Stimulated activated CD4-positive, alpha-beta T cell treated with anti-CD3 and anti-CD28 coated beads, Interleukin-1b, Interleukin-23, amount 100 ng/mL, for 1 hour (primary cell): ENCODE measurements at regions not wholly inside any gene's neighbourhood (a gene's known extent, or its start where the extent isn't known, plus 50 kb on each side); places are given as distances from the start of the nearest gene placed in this dataset.
"Not testable (repeated sequence)": the region's sequence is repeated elsewhere in the genome, so short reads cannot be mapped to it uniquely, and the experiment has no call there.

Source experiments
- DNase-seq, 2 donors: peaks; one replicate each; pipeline ENCODE4 v3.0.0-alpha.2; 2020; ENCODE audit warnings: low read depth in 2 of 2

DNA sequence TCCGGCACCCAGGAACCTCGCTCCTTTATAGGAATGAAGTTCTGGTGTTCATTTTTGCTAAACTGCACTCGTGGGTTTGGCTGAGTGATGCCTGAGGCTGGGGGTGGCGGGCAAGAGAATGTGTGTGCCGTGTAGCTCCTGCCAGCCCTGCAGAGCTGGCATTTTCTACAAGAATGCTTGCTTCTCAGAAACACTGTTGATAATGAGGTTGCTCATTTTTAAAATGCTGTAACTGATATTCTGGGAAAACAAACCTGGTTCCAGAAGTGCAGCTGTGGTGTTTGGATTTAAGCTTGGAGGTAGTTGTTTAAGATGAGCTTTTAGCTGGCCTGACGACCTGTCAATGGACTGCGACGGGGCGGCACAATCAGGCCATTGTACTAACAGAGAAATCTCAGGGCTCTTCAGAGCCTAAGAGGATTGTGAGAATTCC, 511.9 kb upstream of the TNP1 start:
- no peak for DNase-seq

DNA sequence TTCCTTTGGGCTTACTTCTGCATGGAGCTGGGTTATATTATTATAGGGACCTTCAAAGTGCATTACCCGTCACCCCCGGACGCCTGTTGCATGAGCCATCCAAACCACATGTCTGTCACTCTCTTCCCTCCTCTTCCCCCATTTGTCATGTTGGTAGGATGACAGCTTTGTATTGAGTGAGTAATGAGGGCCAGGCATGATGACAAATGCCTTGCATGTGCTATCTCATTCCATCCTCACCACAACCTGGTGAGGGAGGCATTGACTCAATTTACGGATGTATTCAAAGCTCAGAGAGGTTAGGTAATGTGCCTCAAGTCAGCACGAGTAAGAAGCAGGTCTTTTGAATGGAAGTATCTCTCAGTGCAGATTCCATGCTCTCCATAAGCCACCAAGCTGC, 510.5 kb upstream of the TNP1 start:
- DNase-seq, result no peak

DNA sequence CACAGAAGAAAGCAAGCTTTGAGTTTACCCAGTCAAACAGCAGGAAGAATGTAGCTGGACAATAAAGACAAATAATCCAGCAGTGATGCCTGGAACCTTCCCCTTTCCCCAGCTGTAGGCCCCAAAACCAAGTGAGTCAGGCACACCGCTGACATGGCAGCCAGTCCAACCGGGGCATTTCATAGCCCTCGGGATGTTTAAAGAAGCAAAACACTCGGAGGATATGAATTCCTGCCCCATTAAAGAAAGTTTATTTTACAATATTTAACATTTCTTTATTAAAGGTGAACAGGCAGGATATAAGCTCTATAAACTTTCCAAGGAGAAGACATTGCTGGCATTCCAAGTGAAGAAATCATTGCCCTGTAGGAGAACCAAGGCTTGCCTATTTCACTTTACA, 507.6 kb upstream of the TNP1 start:
- no peak for DNase-seq

DNA sequence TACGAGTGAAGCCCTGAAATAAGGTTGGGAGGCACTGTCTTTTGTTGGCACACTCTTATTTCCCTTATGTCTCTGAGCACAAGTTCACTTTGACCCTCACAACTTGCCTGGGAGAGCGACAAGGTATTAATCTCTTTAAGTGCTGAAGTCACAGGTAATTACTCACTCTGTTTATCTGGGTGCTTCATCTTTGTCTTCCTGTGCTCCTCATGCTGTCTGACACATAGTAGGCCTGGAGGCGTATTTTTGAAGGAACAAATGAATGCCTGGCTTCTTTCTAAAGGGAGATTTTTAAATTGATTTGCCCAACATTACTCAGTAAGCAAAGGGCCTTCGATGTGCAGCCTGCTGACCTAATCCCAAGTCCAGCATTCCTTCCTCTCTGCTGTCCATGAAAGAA, 507.1 kb upstream of the TNP1 start:
- no peak for DNase-seq

DNA sequence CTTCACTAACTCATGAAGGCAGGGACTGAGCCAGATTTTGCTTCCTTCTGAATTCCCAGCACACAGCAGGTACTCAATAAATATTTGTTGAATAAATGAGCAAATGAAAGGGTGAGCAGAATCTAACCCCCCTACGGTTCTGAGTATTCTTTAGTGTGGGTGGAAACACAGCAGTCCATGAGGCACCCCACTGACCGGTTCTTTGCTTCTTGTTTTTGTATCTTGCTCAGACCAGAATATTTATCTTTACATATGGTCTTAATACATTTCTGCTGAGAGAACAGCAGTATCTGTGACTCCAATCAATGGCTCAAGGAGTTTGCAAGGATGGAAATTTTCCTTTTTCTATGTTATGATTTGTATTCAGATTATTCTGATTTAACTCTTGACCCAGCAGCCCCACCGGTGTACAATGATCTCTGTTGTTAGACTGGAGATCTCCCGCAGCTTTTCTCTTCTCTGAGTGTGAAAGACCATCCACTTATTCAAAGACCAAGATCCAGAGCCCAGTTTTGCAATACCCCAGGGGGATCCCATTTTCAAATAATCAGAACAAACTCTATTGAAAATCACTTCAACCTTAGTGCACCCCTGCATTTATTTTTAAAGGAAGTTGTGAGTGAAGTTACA, 506.5 kb upstream of the TNP1 start:
- DNase-seq, result no peak

DNA sequence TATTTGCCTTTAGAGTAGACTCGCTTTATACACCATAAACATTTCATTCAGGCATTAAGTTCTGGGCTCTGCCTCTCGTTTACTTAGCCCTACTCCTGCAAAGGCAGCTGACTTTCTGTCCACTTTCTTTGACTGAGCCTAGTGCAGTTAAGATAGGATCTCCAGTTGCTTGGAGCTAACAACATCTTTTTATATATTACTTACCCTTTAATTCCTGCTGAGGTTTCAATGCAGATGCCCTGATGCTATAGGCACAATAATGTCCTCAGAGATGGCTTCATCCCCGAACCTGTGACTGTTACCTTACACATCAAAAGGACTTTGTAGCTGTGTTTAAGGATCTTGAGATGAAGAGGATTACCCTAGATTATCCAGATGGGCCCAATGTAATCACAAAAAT, 505.8 kb upstream of the TNP1 start:
- DNase-seq, result no peak

DNA sequence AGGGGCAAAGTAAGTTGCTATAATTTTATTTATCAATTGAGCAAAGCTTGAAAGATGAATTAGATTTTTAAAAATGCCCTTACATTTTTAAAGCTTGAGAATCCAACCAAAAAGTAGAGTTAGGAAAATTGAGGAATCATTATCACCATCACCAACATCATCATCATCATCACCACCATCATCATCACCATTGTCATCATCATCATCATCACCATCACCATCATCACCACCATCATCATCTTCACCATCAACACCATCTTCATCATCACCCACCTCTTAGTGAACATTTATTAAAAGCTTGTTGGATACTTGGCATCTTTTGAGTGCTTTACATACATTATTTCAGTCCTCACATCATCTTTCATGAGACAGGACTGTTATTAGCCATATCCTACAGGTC, 504.4 kb upstream of the TNP1 start:
- DNase-seq, result no peak

DNA sequence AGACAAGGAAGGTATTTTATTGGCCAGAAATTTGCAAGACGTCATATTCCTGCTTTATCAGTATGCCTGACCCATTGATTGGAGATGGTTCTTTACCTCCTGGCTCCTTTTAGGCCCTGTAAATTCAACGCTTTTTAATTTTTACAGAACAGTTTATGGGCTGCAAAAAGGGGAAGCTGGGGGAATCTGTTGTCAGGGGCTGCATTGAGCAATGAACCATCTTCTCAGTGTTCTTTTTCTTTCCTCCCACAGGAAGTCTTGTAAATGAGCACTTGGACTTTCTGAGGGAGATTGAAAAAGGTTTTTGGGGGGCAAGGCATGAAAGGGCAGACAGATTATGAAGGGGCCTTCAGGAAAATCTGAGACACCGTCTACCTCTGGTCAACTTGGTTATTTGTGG, 503.6 kb upstream of the TNP1 start:
- DNase-seq, result no peak

DNA sequence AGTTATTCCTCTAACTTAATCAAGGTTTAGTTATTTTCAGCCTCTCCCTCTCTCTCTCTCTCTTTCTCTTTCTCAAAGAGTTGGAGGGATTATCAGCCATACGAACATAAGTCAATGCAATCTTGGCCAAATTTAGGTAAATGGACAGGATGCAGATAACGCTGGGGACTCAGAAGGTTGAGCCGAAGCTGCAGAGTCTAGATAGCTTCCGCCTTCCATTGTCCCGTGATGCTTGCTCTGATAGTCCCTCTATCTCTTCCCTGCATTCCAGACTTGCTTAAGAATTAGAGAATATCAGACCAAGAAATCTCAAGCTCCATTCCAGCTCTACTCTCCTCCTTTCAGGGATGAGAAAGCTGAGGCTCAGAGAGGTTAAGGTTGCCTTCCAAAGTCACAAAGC, 502.8 kb upstream of the TNP1 start:
- no peak for DNase-seq

DNA sequence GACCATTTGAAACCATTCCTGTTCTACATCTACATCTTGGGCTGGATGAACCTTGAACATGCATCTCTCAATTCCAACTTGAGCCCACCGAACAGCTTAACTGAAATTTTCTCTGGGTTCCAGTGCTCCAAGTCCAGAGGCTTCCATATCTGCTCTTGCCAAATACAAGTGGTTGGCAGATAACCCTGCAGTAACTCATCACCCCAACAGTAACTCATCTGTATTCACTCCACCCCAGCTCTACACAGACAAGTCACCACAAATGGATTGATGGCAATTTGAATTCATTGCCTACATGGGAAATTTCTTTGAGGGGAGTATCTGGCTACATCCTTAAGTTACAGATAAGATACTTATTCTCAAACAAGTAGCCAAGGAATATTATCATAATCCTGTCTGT, 502.4 kb upstream of the TNP1 start:
- no peak for DNase-seq

DNA sequence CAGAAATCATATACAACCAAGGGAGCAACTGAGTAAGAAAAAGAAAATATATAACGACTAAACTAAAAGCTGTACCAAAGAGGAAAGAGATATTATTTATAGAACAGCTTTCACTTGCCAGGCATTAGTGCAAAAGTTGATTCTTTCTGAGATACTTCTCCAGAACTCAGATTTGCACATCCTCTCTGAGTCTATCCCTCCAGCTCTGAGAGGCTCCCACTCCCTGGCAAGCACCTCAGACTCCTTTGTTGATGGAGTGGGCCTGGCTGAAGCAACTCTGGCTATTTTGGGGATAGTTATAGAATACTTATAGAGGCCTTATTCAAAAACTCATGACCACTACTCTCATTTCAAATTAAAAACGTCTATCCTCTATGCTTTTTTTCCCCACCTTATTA, 501.6 kb upstream of the TNP1 start:
- DNase-seq, result no peak

DNA sequence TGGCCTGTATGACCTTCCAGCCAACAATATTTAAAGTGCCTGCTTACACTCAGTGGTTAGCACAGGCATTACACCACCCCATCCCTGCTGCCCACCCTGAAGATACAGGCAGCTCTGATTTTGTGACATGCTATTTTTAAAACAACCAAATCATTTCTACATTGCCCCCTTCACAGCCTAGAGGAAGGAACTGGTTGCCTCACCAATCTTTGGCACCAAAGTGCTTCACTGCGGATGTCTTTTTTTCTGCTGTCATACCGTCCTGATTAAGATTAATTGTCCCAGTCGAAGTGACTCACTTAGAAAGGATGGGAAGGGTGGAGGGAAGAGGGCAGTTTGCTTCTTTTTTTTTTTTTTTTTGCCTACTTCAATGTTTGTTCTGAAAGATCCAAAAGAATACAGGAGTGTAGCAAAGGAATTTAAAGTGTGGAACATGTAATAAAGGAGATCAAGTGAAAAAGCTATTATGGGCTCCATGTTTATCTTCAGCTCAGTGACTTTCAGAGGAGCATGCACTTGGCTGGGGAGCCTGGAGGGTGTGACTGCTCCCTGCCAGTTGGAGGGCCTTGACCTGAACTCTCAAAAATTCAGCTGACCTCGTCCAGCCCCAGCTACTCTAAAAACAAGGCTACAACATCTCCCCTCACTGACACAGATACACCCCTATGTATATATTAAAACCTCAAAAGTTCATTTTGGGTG, 501.1 kb upstream of the TNP1 start:
- DNase-seq, result no peak

DNA sequence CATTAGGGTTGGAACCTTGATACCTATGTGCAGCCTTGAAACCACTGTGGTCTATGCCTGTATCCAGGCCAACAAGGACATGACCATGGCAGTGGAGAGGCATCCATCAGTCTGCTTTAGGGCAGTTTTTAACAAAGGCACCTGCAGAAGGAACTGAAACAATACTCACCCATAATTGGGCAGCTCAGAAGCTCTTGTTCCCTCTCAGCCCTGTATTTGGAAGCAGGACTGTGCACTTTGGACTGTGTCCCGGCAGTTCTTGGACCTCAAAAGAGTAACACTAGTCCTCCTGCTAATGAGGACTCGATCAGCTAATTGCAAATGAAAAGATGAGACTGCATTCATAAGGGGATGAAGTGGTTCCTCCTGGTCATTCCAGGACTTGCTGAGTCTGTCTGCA, 500.2 kb upstream of the TNP1 start:
- no peak for DNase-seq

DNA sequence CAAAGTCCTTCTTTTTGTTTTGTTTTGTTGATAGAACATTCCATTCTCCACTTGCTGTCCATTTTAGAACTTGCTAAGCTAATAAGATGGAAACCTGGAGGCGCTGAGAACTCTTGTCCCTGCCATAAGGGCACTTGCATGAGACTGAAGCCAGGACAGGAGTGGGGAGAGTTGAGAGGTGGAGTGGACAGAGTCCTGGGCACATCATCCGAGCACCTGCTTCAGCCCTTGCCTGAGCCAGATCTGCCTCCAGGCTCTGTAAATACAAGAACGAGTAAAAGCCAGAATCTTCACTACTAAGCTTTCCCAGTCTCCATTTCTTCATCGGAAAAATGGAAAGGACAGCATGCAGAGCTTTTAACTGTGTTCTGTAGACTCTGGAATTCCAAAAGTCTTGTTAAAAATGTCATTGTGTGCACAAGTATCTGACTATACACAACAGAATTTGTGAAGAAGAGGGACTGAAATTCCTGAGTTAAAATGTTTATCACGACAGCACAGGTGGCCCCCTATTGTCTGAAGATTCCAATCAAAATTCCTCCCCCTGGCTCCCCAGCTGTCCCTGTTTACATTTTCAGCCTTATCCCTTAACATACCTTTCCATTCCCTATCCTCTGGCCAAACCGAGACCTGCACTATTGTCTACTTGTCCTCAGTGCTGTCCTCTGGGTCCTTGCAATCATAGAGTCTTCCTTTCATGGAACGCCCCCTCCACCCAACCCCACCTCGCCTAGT, 498.2 kb upstream of the TNP1 start:
- no peak for DNase-seq

DNA sequence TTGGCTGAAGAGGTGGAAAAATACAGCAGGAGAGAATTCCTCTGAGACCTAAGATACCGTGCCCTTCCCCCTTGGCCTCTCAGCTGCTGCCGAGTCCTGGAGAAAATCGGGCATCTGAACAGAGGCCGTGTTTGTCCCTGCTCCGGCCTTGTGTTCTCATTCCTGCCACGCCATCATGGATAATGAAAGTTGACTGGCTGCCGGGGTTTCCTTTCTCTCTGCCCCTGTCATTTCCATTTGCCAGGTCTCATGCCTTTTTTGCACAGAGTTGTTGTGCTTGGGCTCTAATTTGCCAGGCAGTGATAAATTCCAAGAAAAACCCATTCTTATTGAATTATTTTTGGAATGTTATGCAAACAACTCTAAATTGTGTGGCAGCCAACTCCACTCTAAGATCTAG, 496.9 kb upstream of the TNP1 start:
- DNase-seq, result no peak

DNA sequence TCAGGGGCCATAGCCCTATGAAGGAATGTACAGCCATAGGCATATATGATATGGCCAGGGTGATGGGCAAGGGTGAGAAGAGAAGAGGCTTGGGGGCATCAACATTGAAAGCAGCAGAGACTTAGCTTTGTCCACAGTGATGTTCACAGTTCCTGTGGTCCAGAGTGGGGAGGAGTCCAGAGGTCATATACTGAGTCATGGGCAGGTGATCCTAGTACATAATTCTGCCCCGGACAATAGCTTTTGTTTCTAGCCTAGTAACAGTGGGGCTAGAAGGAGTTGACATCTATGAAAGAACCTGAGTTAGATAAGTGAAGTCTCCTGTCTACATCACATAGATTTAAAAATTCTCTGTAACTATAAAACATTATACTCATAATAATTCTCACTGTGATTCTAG, 496.3 kb upstream of the TNP1 start:
- DNase-seq, result no peak

DNA sequence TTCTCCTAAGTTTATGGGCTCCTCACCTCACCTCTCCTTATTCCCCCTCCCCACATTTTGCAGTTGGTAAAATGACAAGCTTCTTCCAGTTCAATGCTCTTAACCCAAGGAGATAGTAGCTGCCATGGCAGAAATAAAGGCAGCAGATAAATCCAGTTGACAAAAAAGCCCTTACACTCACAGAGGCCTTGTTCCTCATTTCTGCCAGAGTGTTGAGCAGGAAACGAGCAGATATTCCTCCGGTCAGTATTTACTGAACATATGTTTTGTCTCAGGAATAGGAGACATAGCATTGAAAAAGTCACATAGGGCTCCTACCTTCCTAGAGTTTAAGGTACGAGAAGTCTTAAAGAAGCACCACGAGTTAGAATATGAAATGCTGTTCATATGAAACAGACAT, 493.7 kb upstream of the TNP1 start:
- no peak for DNase-seq

DNA sequence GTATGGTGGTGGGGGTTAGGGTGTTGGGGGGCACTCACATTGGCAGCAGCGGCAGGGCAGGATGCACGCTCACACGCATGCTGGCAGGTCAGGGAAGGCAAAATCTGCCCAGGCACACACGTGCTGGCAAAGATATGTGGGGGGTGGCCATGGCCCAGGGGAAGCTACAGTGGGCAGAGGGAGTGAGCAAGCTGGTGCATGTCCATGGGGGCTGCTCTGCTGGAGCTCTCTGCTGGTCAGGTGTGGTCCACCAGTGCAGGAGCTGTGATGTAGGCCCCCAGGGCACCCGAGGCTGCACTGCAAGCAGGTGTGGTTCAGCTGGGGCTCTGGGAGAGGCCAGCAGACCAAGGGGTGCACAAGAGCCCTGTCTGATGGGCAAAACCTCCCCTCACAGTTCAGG, 491.5 kb upstream of the TNP1 start:
- no peak for DNase-seq

DNA sequence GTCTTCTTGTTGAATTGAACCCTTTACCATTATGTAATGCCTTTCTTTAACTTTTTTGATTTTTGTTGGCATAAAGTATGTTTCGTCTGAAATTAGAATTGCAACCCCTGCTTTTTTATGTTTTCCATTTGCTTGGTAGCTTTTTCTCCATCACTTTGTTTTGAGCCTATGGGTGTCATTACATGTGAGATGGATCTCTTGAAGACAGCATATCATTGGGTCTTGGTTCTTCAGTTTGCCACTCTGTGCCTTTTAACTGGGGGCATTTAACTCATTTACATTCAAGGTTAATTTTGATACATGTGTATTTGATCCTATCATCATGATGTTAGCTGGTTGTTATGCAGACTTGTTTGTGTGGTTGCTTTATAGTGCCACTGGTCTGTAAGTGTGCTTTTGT, 489.4 kb upstream of the TNP1 start:
- DNase-seq, result no peak

DNA sequence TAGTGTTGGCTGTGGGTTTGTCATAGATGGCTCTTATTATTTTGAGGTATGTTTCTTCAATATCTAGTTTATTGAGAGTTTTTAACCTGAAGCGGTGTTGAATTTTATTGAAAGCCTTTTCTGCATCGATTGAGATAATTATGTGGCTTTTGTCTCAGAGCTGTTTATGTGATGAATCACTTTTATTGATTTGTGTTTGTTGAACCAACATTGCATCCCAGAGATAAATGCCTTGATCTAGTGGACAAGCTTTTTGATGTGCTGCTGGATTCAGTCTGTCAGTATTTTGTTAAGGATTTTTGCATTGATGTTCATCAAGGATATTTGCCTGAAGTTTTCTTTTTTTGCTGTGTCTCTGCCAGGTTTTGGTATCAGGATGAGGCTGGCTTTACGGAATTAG, 487.8 kb upstream of the TNP1 start:
- DNase-seq, result not testable (repeated sequence)

DNA sequence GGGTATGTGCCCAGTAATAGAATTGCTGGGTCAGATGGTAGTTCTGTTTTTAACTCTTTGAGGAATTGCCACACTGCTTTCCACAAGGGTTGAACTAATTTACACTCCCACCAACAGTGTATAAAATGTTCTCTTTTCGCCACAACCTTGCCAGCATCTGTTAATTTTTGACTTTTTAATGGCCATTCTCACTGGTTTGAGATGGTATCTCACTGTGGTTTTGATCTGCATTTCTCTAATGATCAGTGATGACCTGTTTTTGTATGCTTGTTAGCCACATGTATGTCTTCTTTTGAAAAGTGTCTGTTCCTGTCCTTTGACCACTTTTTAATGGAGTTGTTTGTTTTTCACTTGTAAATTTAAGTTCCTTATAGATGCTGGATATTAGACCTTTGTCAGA, 486.2 kb upstream of the TNP1 start:
- not testable (repeated sequence) for DNase-seq

DNA sequence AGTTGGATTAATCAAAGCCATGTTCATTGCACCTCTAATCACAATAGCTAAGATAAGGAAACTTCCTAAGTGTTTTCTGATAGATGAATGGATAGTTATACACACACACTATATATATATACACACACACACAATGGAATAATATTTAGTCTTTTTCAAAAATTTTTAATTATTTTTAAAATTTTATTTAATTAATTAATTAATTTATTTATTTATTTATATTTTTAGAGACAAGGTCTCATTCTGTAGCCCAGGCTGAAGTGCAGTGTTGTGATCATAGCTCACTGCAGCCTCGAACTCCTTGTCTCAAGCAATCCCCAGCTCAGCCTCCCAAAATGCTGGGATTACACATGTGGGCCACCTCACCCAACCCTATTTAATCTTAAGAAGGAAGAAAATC, 481.0 kb upstream of the TNP1 start:
- DNase-seq, result no peak

DNA sequence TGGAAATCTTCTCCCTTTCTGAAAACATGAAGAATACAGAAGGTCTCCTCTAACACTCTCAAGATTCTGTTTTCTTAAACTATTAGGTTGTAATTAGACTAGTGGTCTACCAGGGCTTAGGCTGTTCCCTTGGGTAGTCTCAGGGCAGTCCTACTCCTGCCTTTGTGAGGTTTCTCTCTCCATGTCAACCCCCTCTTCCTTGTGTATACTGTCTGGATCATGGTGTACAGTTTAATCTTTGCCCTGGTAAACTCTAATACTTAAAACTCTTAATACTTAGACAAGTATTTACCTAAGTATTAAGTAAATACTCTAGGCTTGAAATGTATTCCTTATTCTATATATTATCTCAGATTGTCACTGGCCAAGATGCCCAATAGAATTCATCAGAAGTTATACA, 480.3 kb upstream of the TNP1 start:
- no peak for DNase-seq
